ENCODE measurements at regions not wholly inside any gene's neighbourhood (a gene's known extent, or its start where the extent isn't known, plus 50 kb on each side); places are given as distances from the start of the nearest gene placed in this dataset.

GRCh38 chr1:167145965-167146364 is 52.1 kb downstream of the STYXL2 start:
- TF ChIP-seq POLR2AphosphoS5 (IDR thresholded peaks at IDR 0.05; ENCODE audit: low read depth) (no peak), CTCF (IDR thresholded peaks at IDR 0.05; ENCODE audit: insufficient read depth, low read length) (no peak), GABPA (IDR thresholded peaks at IDR 0.05; ENCODE audit: low read depth) (no peak)
